ENCODE measurements at regions not wholly inside any gene's neighbourhood (a gene's known extent, or its start where the extent isn't known, plus 50 kb on each side); places are given as distances from the start of the nearest gene placed in this dataset.

- peak; percentile 73 for DNase-seq
Measured at GRCh38 chr13:30845297-30846214, 60.5 kb upstream of the MEDAG start.

- DNase-seq, result peak; percentile 24
Measured at GRCh38 chr13:30846311-30846710, 59.8 kb upstream of the MEDAG start.

GRCh38 chr13:30846866-30847265 is 59.2 kb upstream of the MEDAG start:
- DNase-seq, result no peak

GRCh38 chr13:30847650-30848307 is 58.3 kb upstream of the MEDAG start:
- DNase-seq, result peak; percentile 81

GRCh38 chr13:30848332-30849027 is 57.6 kb upstream of the MEDAG start:
- DNase-seq, result no peak

GRCh38 chr13:30849611-30850010 is 56.5 kb upstream of the MEDAG start:
- DNase-seq, result no peak

- no peak for DNase-seq
Measured at GRCh38 chr13:30850204-30850866, 55.7 kb upstream of the MEDAG start.

GRCh38 chr13:30850867-30851211 is 55.2 kb upstream of the MEDAG start:
- DNase-seq, result no peak

- peak; percentile 34 for DNase-seq
Measured at GRCh38 chr13:30851697-30852096, 54.4 kb upstream of the MEDAG start.

- no peak for DNase-seq
Measured at GRCh38 chr13:30855569-30855968, 50.5 kb upstream of the MEDAG start.

GRCh38 chr13:30856005-30856790 is 49.9 kb upstream of the MEDAG start:
- no peak for DNase-seq
